HG03025 (cell line): ENCODE measurements at regions not wholly inside any gene's neighbourhood (a gene's known extent, or its start where the extent isn't known, plus 50 kb on each side); places are given as distances from the start of the nearest gene placed in this dataset.

Experiments used
- ATAC-seq: cut with Tn5 transposase; IDR thresholded peaks from one replicate; pipeline ENCODE4 v1.9.1; 2021; ENCODE audit warnings: mild to moderate bottlenecking, moderate library complexity; ENCODE audit not compliant: unreplicated experiment, low FRiP score

GRCh38 chr7:136667584-136667983 lies 200.9 kb upstream of the CHRM2 start:
- ATAC-seq, result no peak

DNA sequence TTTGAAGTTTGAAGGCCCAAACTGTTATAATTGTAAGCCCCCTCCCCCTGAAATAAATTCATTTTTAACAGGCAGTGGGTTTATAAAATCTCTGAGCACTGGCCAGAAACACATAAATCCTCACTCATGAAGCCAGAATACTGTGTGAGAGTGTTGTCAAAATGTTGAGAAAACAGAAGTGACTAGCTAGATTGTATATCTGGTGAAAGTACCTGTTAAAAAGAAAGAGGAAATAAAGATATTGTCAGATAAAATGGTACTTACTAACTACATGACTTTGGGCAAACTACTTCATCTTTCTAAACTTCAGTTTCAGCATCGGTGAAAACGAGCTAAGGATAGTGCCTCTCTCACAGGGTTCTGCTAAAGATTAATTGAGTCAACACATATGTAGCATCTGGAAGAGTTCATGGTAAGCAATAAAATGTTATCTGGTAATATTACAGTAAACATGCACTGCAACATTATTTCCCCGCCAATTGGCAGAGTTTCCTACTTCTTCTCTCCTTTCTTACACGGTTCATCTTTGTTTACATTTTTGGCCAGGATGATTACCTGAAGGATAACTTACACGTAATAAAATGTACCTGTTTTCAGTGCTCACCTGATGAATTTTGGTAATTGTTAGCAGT lies 202.5 kb upstream of the CHRM2 start:
- ATAC-seq, result no peak

DNA sequence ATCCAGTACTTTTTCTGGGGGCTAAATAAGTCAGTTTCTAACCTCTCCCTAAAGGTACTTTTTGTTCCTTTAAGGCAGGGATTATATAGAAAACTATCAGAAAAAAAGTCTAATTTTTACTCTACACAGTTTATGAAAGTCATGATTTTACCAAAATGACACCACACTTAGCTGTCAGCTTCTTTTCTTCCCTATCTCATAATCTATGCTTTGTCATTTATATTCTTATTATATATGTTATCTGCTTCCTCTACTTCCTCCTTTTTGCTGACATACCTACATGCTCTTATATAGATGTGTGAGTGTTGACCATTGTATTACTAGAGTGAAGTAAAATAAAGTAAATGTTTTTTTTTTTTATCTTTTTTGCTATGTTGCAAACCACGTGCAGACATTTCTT lies 203.9 kb upstream of the CHRM2 start:
- no peak for ATAC-seq

DNA sequence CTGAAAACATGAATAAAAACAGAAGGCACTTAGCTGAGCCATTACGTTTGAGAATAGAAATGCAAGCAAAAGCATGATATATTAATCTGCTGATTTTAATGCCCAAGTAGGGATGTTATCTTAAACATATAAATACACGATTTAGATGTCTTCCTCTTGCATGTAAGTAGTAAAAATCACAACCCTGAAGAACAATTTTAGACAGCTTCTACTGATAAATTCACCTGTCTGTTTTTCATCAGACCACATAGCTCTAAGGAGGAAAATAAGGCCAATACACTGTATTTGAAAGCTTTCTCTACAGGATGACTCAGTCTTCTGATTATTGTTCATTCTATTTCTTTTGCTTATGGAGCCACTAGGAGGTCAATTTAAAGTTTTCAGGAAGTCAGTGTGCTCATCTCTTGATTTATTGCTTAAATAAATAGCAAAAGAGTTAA lies 210.9 kb upstream of the CHRM2 start:
- ATAC-seq, result no peak

- no peak for ATAC-seq
These were observed 211.9 kb upstream of the CHRM2 start for GRCh38 chr7:136656516-136656915.

DNA sequence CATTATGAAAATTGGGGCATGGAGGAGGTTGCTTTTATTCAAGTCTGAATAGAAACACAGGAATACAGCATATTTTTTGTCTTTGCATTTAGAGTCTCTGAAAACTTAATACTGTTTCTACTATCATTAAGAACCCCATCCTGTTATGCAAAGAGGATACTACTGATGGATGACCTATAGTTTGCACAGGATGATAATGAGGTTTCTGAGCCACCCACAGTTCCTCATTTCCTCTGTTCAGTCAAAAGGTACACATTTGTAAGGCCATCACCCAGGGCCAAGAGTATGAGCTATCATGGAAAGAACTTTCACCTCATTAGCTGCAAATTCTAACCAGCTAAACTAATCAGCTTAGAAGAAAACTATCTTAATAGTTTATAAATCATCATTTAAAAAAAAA lies 213.0 kb upstream of the CHRM2 start:
- no peak for ATAC-seq

- ATAC-seq, result no peak
These were observed 214.0 kb upstream of the CHRM2 start for GRCh38 chr7:136654406-136654805.

GRCh38 chr7:136652635-136653370 lies 215.6 kb upstream of the CHRM2 start:
- no peak for ATAC-seq

- no peak for ATAC-seq
These were observed 227.5 kb upstream of the CHRM2 start for GRCh38 chr7:136640977-136641376.

DNA sequence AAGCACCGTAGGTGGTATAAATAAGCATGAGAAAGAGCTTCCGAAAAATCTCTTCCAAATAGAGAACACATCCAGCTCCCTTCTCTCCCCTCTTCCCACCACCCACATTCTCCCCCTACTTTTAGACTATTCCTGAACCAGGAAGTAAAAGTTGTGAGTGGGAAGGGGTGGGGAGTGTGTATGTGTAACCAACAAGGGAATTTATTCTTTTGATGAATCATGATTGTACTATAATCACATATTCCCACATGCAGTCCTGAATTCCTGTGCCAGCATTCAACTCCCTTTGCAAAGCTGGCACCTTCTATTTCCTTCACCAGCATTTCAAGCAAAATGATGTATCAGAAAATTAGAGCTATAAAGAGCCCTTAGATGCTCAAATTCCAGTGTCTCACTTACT lies 230.6 kb upstream of the CHRM2 start:
- ATAC-seq, result no peak

DNA sequence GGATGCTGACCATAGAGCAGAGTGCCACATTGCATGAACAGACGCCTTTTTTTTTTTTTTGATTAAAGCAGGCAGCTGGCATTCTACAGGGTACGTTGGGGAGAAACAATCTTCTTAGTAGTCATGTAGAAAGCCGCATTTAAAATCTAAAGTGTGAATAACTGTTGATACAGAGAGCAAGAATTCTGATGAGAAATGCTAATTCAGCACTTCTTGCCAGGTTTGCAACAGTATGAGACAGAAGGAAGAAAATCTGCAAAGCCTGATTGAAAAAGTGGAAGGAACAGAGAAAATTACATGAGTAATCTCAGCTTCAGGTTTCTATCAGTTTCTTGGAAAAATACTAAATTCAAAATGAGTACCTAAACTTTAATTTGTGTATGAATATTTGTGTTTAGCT lies 232.7 kb upstream of the CHRM2 start:
- no peak for ATAC-seq

DNA sequence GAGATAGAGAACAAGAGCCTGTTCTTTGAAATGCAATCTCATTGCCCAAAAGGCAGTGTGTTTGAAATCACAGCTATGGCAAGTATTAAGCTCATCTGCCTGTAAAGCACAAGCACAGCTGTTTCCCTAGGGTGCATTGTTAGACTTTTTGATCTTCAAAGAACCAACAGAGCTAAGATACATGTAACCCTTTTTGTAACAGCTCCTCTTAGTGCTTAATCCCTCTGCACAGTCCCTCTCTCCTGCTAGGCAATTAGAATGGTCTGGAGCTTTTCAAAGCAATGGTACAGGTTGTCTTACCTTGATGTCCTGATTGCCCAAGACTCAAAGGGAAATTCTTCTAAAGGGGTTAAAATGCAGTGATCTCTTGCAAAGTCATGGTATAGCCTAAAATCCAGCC lies 249.6 kb upstream of the CHRM2 start:
- no peak for ATAC-seq

DNA sequence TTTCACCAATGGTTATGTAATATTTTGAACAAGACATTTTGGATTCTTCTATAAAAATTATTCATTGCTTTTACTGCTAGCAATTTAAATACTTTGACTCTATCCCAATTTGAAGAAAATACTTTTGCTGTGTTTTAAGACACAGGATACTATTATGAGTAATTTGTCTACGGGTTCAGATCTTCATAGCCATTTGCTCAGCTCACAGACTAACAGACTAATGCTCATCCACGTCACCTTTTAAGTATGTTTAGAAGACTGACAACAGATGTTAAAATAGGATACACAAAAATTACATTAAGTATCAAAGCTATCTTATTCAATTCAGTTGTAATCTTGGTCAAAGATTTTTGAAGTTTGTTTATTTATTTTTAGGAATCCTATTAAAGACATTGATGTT lies 251.3 kb upstream of the CHRM2 start:
- no peak for ATAC-seq

DNA sequence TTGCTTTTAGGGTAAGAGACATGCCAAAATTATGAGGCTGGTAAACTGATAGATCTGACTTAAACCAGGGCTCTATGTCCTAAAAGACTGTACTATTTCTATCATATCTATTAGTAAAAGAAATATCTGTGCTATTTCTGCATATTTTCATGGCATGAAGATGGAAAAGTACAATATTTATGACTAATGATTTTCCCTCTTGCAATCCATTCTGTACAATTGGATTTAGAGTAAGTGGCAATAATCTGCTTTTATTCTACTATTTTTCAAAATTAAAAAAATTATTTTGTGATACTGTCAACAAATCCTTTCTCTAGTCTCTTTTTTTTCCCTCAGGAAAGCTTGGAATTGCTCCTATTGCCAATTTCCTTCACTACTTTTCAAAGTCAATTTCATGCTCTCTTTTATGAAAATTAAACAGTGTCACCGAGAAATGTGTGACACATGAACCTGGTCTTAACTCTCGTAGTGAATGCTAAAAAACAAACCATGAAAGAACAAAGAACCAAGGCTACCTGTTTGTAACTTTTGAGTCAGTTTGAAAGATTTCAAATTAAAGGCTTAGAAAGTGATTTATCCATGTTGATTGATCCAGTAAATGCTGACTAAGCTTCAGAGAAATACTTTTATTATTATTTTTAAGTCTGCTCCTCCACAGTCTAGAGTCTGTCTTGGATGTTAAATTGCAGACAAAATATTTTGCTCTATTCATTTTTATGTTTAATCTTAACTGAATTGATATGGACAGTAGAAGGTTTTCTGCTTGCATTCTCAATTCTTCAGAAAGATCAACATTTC lies 262.7 kb upstream of the CHRM2 start:
- no peak for ATAC-seq

DNA sequence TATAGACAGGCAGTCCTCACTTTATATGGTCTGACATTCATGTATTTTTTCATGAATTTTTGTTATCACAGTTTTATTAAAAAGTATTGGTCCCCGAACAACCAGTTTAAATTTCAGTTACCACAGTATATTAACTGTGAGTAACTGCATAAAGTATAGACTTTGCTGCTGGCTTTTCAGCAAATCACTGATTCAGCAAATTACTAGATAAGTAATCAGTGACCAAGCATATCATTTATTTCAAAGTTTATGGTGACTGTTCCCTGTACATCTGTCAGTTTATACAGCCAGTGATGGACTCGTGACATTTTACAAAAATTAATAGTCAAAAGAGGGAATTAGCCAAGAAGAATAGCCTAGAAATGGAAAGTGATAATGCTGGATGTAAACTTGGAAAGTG lies 266.7 kb upstream of the CHRM2 start:
- ATAC-seq, result no peak

GRCh38 chr7:136600475-136600874 lies 268.0 kb upstream of the CHRM2 start:
- ATAC-seq, result no peak

- ATAC-seq, result no peak
These were observed 273.7 kb upstream of the CHRM2 start for GRCh38 chr7:136594739-136595144.

GRCh38 chr7:136588216-136588615 lies 280.2 kb upstream of the CHRM2 start:
- ATAC-seq, result no peak

- ATAC-seq, result no peak
These were observed 282.3 kb upstream of the CHRM2 start for GRCh38 chr7:136585954-136586670.

DNA sequence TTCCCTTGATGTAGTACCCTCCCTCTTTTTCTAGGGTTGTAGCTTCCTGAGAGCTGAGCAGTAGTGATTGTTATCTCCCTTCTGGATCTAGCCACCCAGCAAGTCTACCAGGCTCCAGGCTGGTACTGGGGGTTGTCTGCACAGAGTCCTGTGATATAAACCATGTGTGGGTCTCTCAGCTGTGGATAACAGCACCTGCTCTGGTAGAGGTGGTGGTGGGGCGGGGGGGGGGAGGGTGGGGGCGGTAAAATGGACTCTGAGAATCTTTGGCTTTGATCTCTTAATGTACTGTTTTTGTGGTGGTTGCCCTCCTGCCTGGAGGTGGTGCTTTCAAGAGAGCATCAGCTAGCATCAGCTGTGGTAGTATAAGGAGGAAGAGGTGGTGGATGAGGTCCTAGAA lies 302.0 kb upstream of the CHRM2 start:
- ATAC-seq, result no peak

DNA sequence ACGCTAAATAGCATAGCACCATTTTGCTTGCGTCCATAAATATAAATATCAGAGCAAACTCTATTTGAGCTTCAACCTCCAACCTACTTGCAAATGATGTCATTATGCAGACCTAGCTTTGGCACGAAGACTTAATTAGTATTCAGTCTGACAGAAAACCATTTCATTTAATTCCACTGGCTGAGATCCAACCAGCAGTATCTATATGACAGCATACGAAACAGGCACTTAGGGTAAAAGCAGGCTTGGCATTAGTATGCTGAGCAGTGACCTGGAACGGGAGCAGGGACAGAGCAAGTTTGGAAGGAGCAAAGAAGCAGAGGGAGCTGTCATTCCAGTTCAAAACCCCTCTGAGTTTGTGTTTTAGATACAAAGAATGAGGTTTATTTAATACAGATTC lies 312.5 kb upstream of the CHRM2 start:
- no peak for ATAC-seq
